Gastrocnemius medialis (tissue), 4 donors: ENCODE measurements at regions not wholly inside any gene's neighbourhood (a gene's known extent, or its start where the extent isn't known, plus 50 kb on each side); places are given as distances from the start of the nearest gene placed in this dataset.

Experiments
- ATAC-seq, 2 donors: fragments of 150-250 bp; one replicate each; pipeline ENCODE4 v1.9.1; 2016
- DNase-seq, 2 donors: peaks; one replicate each; pipeline ENCODE4 v3.0.0-alpha.2; 2019
- H3K27ac ChIP-seq, 4 donors: fragments of 200-600 bp; sonication (generic); 1 replicate in 1 of 4; 2 replicates in 3 of 4; pipeline ENCODE4 v1.5.1; 2016 to 2018; ENCODE audit warnings: mild to moderate bottlenecking in 2 of 4, moderate library complexity in 1 of 4
- H3K27me3 ChIP-seq, 3 donors: fragments of 200-600 bp; sonication (generic) in 2 of 3; 1 replicate in 1 of 3; 2 replicates in 2 of 3; pipeline versions ENCODE4 v1.5.1 to v1.6.0; 2016 to 2019; ENCODE audit warnings: mild to moderate bottlenecking in 1 of 3, moderate library complexity in 1 of 3
- H3K36me3 ChIP-seq, 2 donors: fragments of 200-600 bp; sonication (generic) in 1 of 2; one replicate each; pipeline ENCODE4 v1.5.1; 2017 to 2018
- H3K4me1 ChIP-seq, 2 donors: fragments of 200-600 bp; sonication (generic) in 1 of 2; one replicate each; pipeline ENCODE4 v1.5.1; 2016 to 2017; ENCODE audit warnings: mild to moderate bottlenecking in 2 of 2
- H3K4me3 ChIP-seq, 4 donors: fragments of 200-600 bp; sonication (generic) in 3 of 4; 1 replicate in 1 of 4; 2 replicates in 3 of 4; pipeline ENCODE4 v1.5.1; 2016 to 2019; ENCODE audit warnings: mild to moderate bottlenecking in 2 of 4
- H3K9me3 ChIP-seq, 3 donors: fragments of 200-600 bp; sonication (generic) in 2 of 3; 1 replicate in 1 of 3; 2 replicates in 2 of 3; pipeline ENCODE4 v1.5.1; 2016 to 2019
- CTCF ChIP-seq, 5 experiments: fragments of 450-650 bp in 3 of 5; fragments of 200-600 bp in 2 of 5; sonication (generic) in 2 of 5; IDR thresholded peaks in 4 of 5; conservative IDR thresholded peaks in 1 of 5; 1 replicate in 4 of 5; 2 replicates in 1 of 5; pipeline ENCODE4 v1.5.1; 2016 to 2019; ENCODE audit warnings: antibody characterized with exemption in 5 of 5, mild to moderate bottlenecking in 3 of 5, moderate library complexity in 3 of 5
- POLR2A ChIP-seq, 2 donors: fragments of 450-650 bp; IDR thresholded peaks; one replicate each; pipeline ENCODE4 v1.6.1; 2017; ENCODE audit warnings: antibody characterized with exemption in 2 of 2, mild to moderate bottlenecking in 2 of 2, moderate library complexity in 2 of 2
- in situ Hi-C, 4 donors: fragments of 200-750 bp; cut with MboI; loops; one replicate each; pipeline versions ENCODE4 v1.15.0 to v1.8.0; 2017; ENCODE audit warnings: low sequenced_read_pairs in 4 of 4
- intact Hi-C: fragments of 100-400 bp; cut with DNase I; formaldehyde crosslinking; loops from one replicate; pipeline ENCODE4 v1.15.1; 2023; ENCODE audit warnings: low total_unique reads

- Histone ChIP-seq H3K27ac (no peak overlapping the region), H3K36me3 (no peaks in the 10 kb centered on the region), H3K27me3 (no peaks in the 10 kb centered on the region), H3K4me3 (no peak overlapping the region), H3K4me1 (no peaks in the 10 kb centered on the region), H3K9me3 (no peaks in the 10 kb centered on the region)
- in situ Hi-C loops (no loop called here), intact Hi-C loops (no loop called here)
- TF ChIP-seq CTCF (IDR thresholded peaks at IDR 0.05 in 4 of 5, conservative IDR thresholded peaks at IDR 0.05 in 1 of 5) (no peak), POLR2A (IDR thresholded peaks at IDR 0.05) (no peak)
- ATAC-seq (no peak), DNase-seq (no peak)
Measured at GRCh38 chr3:25218362-25218761, 209.7 kb upstream of the RARB start.

GRCh38 chr3:25226747-25227146, 201.3 kb upstream of the RARB start:
- Histone ChIP-seq H3K9me3 (no peaks in the 10 kb centered on the region), H3K4me3 (no peak overlapping the region), H3K27me3 (no peaks in the 10 kb centered on the region), H3K36me3 (no peaks in the 10 kb centered on the region), H3K4me1 (no peaks in the 10 kb centered on the region), H3K27ac (no peak overlapping the region)
- DNase-seq (no peak), ATAC-seq (no peak)
- TF ChIP-seq POLR2A (IDR thresholded peaks at IDR 0.05) (no peak), CTCF (IDR thresholded peaks at IDR 0.05 in 4 of 5, conservative IDR thresholded peaks at IDR 0.05 in 1 of 5) (no peak)
- in situ Hi-C loops = no loop called here
- intact Hi-C loops = no loop called here

GRCh38 chr3:25229586-25229985, 198.5 kb upstream of the RARB start:
- DNase-seq = no peak
- no peak overlapping the region for H3K4me3 ChIP-seq
- in situ Hi-C loops = no loop called here
- no peaks in the 10 kb centered on the region for H3K4me1 ChIP-seq
- H3K9me3 ChIP-seq = no peaks in the 10 kb centered on the region
- no peaks in the 10 kb centered on the region for H3K27me3 ChIP-seq
- no peak for ATAC-seq
- H3K27ac ChIP-seq = no peak overlapping the region
- intact Hi-C loops = no loop called here
- H3K36me3 ChIP-seq = no peaks in the 10 kb centered on the region
- no peak for TF ChIP-seq POLR2A (IDR thresholded peaks at IDR 0.05)
- TF ChIP-seq CTCF (IDR thresholded peaks at IDR 0.05 in 4 of 5, conservative IDR thresholded peaks at IDR 0.05 in 1 of 5) = no peak

GRCh38 chr3:25235031-25235430, 193.0 kb upstream of the RARB start:
- H3K4me1 ChIP-seq = no peaks in the 10 kb centered on the region
- intact Hi-C loops = no loop called here
- H3K27me3 ChIP-seq = no peaks in the 10 kb centered on the region
- DNase-seq (no peak), ATAC-seq (no peak)
- H3K36me3 ChIP-seq = no peaks in the 10 kb centered on the region
- no peak overlapping the region for H3K27ac ChIP-seq
- in situ Hi-C loops = no loop called here
- no peak overlapping the region for H3K4me3 ChIP-seq
- no peak for TF ChIP-seq CTCF (IDR thresholded peaks at IDR 0.05 in 4 of 5, conservative IDR thresholded peaks at IDR 0.05 in 1 of 5)
- no peak for TF ChIP-seq POLR2A (IDR thresholded peaks at IDR 0.05)
- no peaks in the 10 kb centered on the region for H3K9me3 ChIP-seq

GRCh38 chr3:25235466-25235865, 192.6 kb upstream of the RARB start:
- no peak for ATAC-seq
- H3K9me3 ChIP-seq = no peaks in the 10 kb centered on the region
- no peaks in the 10 kb centered on the region for H3K36me3 ChIP-seq
- intact Hi-C loops (no loop called here), in situ Hi-C loops (no loop called here)
- H3K4me3 ChIP-seq = no peak overlapping the region
- no peaks in the 10 kb centered on the region for H3K4me1 ChIP-seq
- H3K27me3 ChIP-seq = no peaks in the 10 kb centered on the region
- no peak overlapping the region for H3K27ac ChIP-seq
- DNase-seq = no peak
- TF ChIP-seq CTCF (IDR thresholded peaks at IDR 0.05 in 4 of 5, conservative IDR thresholded peaks at IDR 0.05 in 1 of 5) = no peak
- no peak for TF ChIP-seq POLR2A (IDR thresholded peaks at IDR 0.05)
